Spinal cord (tissue), 9 donors: ENCODE measurements at regions not wholly inside any gene's neighbourhood (a gene's known extent, or its start where the extent isn't known, plus 50 kb on each side); places are given as distances from the start of the nearest gene placed in this dataset.

ENCODE experiments used
- DNase-seq, 6 donors: peaks; one replicate each; pipeline versions ENCODE4 v3.0.0 to v3.0.0-alpha.2; 2013 to 2015; ENCODE audit warnings: low spot score in 6 of 6, low read depth in 4 of 6
- H3K27ac ChIP-seq: one replicate; pipeline ENCODE4 v1.5.1; 2013; ENCODE audit warnings: low read depth, low read length, control low read depth
- H3K27me3 ChIP-seq: one replicate; pipeline ENCODE4 v1.6.1; 2013; ENCODE audit warnings: low read length; ENCODE audit not compliant: control insufficient read depth, insufficient read depth
- H3K36me3 ChIP-seq: one replicate; pipeline ENCODE4 v1.6.1; 2013; ENCODE audit warnings: low read length; ENCODE audit not compliant: control insufficient read depth, insufficient read depth
- H3K4me1 ChIP-seq: one replicate; pipeline ENCODE4 v1.6.1; 2013; ENCODE audit warnings: low read length; ENCODE audit not compliant: control insufficient read depth, insufficient read depth
- H3K4me3 ChIP-seq: one replicate; pipeline ENCODE4 v1.5.1; 2013; ENCODE audit warnings: low read depth, low read length, control low read depth
- H3K9me3 ChIP-seq: one replicate; pipeline ENCODE4 v1.6.1; 2013; ENCODE audit warnings: low read length; ENCODE audit not compliant: control insufficient read depth, insufficient read depth
- WGBS: methylation state at CpG from one replicate; pipeline ENCODE4 v1.1.5; 2013; ENCODE audit warnings: missing lambda C conversion rate; ENCODE audit not compliant: insufficient coverage; 5-methylcytosine and 5-hydroxymethylcytosine counted together
- donor health status: healthy.

GRCh38 chr9:19931098-19931890, 142.5 kb upstream of the SLC24A2 start:
- Histone ChIP-seq H3K27me3 (no peaks in the 10 kb centered on the region), H3K4me1 (peaks cover 17% of the 10 kb centered on the region), H3K4me3 (no peak overlapping the region), H3K36me3 (no peaks in the 10 kb centered on the region), H3K27ac (no peak overlapping the region), H3K9me3 (no peaks in the 10 kb centered on the region)
- no peak for DNase-seq

DNA sequence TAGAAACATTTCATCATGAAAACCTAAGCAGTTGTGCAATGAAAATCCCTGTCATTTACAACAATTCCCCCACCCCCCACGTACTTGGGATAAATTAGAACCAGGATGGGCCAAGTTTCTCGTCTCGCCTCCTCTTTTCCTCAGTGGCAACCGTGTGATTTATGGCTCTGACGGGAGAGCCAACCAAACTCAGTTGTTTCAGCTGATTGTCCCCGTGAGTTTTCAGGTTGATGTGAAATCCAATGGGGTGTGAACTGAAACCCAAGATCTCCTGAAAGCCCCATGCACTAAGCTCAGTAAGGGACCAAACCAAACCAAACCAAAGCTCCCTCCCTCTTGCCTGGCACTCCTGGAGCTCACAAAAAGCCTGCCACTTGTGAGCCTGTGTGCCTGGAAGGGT, 138.7 kb upstream of the SLC24A2 start:
- no peaks in the 10 kb centered on the region for H3K36me3 ChIP-seq
- no peak overlapping the region for H3K27ac ChIP-seq
- no peaks in the 10 kb centered on the region for H3K27me3 ChIP-seq
- no peaks in the 10 kb centered on the region for H3K9me3 ChIP-seq
- no peak for DNase-seq
- H3K4me1 ChIP-seq = peaks cover 8% of the 10 kb centered on the region
- H3K4me3 ChIP-seq = no peak overlapping the region
- WGBS = 59% methylated on average over 5 of the region's 6 CpGs

DNA sequence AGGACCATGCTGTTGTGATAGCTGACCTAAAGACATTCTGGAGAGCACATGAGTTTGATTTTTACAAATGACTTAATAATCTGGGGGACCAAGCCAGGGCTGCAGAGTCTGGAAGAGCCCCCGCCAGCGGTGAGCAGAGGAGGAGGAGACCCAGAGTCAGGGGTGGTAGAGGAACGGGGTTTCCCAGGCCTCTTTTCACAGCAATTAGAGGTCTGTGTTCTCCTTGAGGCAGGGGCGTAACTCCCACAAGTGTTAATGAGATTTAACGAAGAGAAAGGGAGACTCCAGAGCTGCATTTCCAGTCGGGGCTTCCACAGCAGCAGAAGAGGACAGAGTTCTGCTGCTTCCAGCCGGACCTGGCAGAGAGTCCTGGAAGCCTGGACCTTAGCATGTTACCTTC, 137.9 kb upstream of the SLC24A2 start:
- Histone ChIP-seq H3K27ac (no peak overlapping the region), H3K27me3 (no peaks in the 10 kb centered on the region), H3K9me3 (no peaks in the 10 kb centered on the region), H3K4me3 (peak overlapping the region; percentile 67), H3K36me3 (no peaks in the 10 kb centered on the region), H3K4me1 (peaks cover 8% of the 10 kb centered on the region)
- no peak for DNase-seq
- 41% methylated on average over 6 of the region's 7 CpGs for WGBS

- 2% methylated on average over 14 of the region's 20 CpGs for WGBS
- H3K4me3 ChIP-seq = peak overlapping the region; percentile 67
These were observed 137.1 kb upstream of the SLC24A2 start for GRCh38 chr9:19925674-19926503.

DNA sequence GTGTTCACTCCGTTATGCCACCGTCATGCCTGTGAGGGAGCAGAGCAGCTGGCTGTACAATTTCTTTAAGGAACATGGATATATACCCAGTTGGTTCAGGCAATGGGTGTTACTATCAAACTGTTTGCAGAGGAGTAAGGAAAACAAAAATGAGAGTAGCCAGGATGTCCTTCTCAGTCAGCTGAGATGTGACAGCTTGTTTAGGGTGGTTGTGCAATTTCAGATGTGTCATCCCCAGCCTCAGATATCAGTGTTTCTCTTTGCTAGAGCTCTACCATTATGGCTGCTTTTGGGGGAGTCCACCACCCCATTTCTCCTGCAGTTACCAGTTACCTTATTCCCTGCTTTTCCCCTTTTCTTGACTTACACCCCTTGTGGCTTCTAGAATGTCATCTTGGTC, 135.2 kb upstream of the SLC24A2 start:
- Histone ChIP-seq H3K4me3 (no peak overlapping the region), H3K9me3 (no peaks in the 10 kb centered on the region), H3K36me3 (no peaks in the 10 kb centered on the region), H3K27ac (no peak overlapping the region), H3K27me3 (no peaks in the 10 kb centered on the region), H3K4me1 (peaks cover 8% of the 10 kb centered on the region)
- WGBS = 94% methylated on average over 2 of the region's 2 CpGs
- no peak for DNase-seq

More at GRCh38 chr9:19925674-19926503, 137.1 kb upstream of the SLC24A2 start:
- Histone ChIP-seq H3K36me3 (no peaks in the 10 kb centered on the region), H3K27me3 (no peaks in the 10 kb centered on the region), H3K4me1 (peaks cover 8% of the 10 kb centered on the region), H3K27ac (peak overlapping the region; percentile 18), H3K9me3 (no peaks in the 10 kb centered on the region)
- peak; percentile 81 to 97 (median 89) for DNase-seq

- Histone ChIP-seq H3K27ac (no peak overlapping the region), H3K4me1 (peaks cover 5% of the 10 kb centered on the region), H3K36me3 (no peaks in the 10 kb centered on the region), H3K9me3 (no peaks in the 10 kb centered on the region), H3K27me3 (no peaks in the 10 kb centered on the region), H3K4me3 (no peak overlapping the region)
- DNase-seq = peak in 5 of 6 donors; percentile 76 to 97 (median 80)
- WGBS = 0% methylated on average over 1 of the region's 2 CpGs
These were observed 133.8 kb upstream of the SLC24A2 start for GRCh38 chr9:19922476-19923118.

DNA sequence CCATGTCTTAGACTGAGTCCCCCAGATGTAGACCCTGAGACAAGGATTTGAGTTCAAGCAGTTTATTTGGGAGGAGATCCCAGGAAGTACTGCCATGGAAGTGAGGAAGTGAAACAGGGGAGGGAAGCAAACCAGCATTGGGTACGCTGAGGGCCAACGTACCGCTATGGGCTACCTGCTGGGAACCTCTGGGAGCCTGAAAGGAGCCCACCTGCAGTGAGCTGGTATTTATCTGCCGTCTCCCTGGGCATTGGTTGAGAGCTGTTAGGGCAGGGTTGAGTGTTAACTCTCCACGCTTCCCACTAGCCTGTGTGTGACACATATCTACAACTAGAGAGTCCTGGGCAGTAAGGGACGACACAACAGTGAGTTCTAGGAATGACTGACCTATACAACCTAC, 131.6 kb upstream of the SLC24A2 start:
- Histone ChIP-seq H3K4me1 (no peaks in the 10 kb centered on the region), H3K9me3 (no peaks in the 10 kb centered on the region), H3K27me3 (no peaks in the 10 kb centered on the region), H3K36me3 (no peaks in the 10 kb centered on the region), H3K27ac (no peak overlapping the region), H3K4me3 (no peak overlapping the region)
- 73% methylated on average over 4 of the region's 6 CpGs for WGBS
- no peak for DNase-seq

DNA sequence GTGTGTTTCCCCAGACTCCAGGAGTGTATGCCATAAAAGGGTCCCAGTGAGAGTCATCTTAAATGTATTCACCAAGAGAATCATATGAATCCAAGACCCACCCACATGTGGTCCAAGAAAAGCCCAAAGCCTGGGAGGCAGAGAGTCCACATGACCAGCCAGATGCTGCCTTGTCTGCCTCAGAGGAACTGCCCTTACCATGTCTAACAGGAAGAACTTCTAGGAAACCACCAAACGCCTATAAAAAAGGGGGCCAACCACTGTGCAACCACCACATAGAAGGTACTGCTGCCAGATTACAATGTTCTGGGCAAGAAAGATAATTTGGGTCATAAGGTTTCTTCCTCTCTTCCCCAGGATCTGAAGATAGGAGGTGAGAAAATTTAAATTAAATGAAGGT, 129.8 kb upstream of the SLC24A2 start:
- H3K4me3 ChIP-seq = no peak overlapping the region
- DNase-seq = no peak
- no peaks in the 10 kb centered on the region for H3K27me3 ChIP-seq
- no peaks in the 10 kb centered on the region for H3K9me3 ChIP-seq
- H3K4me1 ChIP-seq = no peaks in the 10 kb centered on the region
- H3K36me3 ChIP-seq = no peaks in the 10 kb centered on the region
- no CpG with 5 or more reads among the region's 1 CpG for WGBS
- no peak overlapping the region for H3K27ac ChIP-seq

DNA sequence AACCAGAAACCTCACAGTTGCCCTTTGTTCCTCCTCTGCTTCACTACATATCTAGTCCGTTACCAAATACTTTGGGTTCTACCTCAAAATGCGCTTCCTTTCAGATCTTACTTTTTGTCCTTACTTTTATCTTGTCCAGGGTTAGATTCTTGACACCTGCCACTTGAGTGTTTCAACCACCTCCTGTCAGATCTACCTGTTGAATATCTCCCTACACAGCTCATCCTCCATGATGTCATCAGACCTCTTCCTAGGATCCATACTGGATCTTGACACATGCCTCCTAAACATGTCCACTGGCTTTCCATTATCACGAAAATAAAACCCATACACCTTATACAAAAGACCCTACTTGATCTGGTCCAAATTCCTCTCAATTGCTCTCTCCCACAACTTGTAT, 125.2 kb upstream of the SLC24A2 start:
- 95% methylated on average over 3 of the region's 3 CpGs for WGBS

More for the DNA sequence above, 125.2 kb upstream of the SLC24A2 start:
- Histone ChIP-seq H3K4me1 (no peaks in the 10 kb centered on the region), H3K36me3 (no peaks in the 10 kb centered on the region), H3K9me3 (no peaks in the 10 kb centered on the region), H3K4me3 (no peak overlapping the region), H3K27me3 (no peaks in the 10 kb centered on the region), H3K27ac (no peak overlapping the region)
- DNase-seq = no peak
